HL-60 (cell line): ENCODE measurements at regions not wholly inside any gene's neighbourhood (a gene's known extent, or its start where the extent isn't known, plus 50 kb on each side); places are given as distances from the start of the nearest gene placed in this dataset.

Experiments used
- DNase-seq, 2 experiments: peaks; one replicate each; pipeline ENCODE4 v3.0.0-alpha.2; 2010 to 2020; ENCODE audit warnings: low read depth in 1 of 2, low spot score in 1 of 2
- H3K27ac ChIP-seq: fragments of 250-450 bp; sonication (Bioruptor Pico); replicated peaks from 2 replicates; pipeline ENCODE4 v1.5.1; 2020; ENCODE audit warnings: mild to moderate bottlenecking, moderate library complexity
- H3K27me3 ChIP-seq: fragments of 250-450 bp; sonication (Bioruptor Pico); 2 replicates; pipeline ENCODE4 v1.5.1; 2021; ENCODE audit warnings: mild to moderate bottlenecking, moderate library complexity; ENCODE audit not compliant: insufficient read depth, poor library complexity, severe bottlenecking
- H3K4me3 ChIP-seq: replicated peaks from 2 replicates; pipeline ENCODE4 v1.5.1; 2011; ENCODE audit warnings: mild to moderate bottlenecking, control low read depth, low read length; ENCODE audit not compliant: insufficient read depth
- CTCF ChIP-seq: IDR thresholded peaks from one replicate; pipeline ENCODE4 v1.5.1; 2011; ENCODE audit warnings: low read length, control low read depth, inconsistent platforms; ENCODE audit not compliant: insufficient read depth
- GABPA ChIP-seq: IDR thresholded peaks from 2 replicates; pipeline ENCODE4 v1.6.1; 2012; ENCODE audit warnings: low read depth
- POLR2AphosphoS5 ChIP-seq: IDR thresholded peaks from 2 replicates; pipeline ENCODE4 v1.6.1; 2012; ENCODE audit warnings: low read depth
- REST ChIP-seq: IDR thresholded peaks from 2 replicates; pipeline ENCODE4 v1.6.1; 2012; ENCODE audit warnings: low read depth; ENCODE audit not compliant: insufficient replicate concordance
- SPI1 ChIP-seq: IDR thresholded peaks from 2 replicates; pipeline ENCODE4 v1.6.1; 2012; ENCODE audit warnings: low read depth, mild to moderate bottlenecking, borderline replicate concordance

GRCh38 chr2:198254536-198255090, 450.2 kb downstream of the PLCL1 start:
- DNase-seq, result no peak

GRCh38 chr2:198253995-198254394, 449.6 kb downstream of the PLCL1 start:
- DNase-seq, result no peak
- peaks cover 8% of the 10 kb centered on the region for H3K27me3 ChIP-seq
- TF ChIP-seq REST (no peak), SPI1 (no peak), GABPA (no peak), POLR2AphosphoS5 (no peak), CTCF (no peak)
- no peak overlapping the region for H3K4me3 ChIP-seq
- H3K27ac ChIP-seq, result no peak overlapping the region

More at GRCh38 chr2:198254536-198255090, 450.2 kb downstream of the PLCL1 start:
- Histone ChIP-seq H3K27me3 (peaks cover 8% of the 10 kb centered on the region), H3K27ac (no peak overlapping the region), H3K4me3 (no peak overlapping the region)
- TF ChIP-seq GABPA, result no peak
- TF ChIP-seq REST, result no peak
- TF ChIP-seq POLR2AphosphoS5, result no peak
- TF ChIP-seq SPI1, result no peak
- TF ChIP-seq CTCF, result no peak

GRCh38 chr2:198252472-198252871, 448.1 kb downstream of the PLCL1 start:
- Histone ChIP-seq H3K27me3 (peaks cover 6% of the 10 kb centered on the region), H3K27ac (no peak overlapping the region), H3K4me3 (no peak overlapping the region)
- TF ChIP-seq CTCF (no peak), SPI1 (no peak), REST (no peak), GABPA (no peak), POLR2AphosphoS5 (no peak)
- DNase-seq, result no peak
